ENCODE measurements at regions not wholly inside any gene's neighbourhood (a gene's known extent, or its start where the extent isn't known, plus 50 kb on each side); places are given as distances from the start of the nearest gene placed in this dataset.
"Not testable (repeated sequence)": the region's sequence is repeated elsewhere in the genome, so short reads cannot be mapped to it uniquely, and the experiment has no call there.

DNA sequence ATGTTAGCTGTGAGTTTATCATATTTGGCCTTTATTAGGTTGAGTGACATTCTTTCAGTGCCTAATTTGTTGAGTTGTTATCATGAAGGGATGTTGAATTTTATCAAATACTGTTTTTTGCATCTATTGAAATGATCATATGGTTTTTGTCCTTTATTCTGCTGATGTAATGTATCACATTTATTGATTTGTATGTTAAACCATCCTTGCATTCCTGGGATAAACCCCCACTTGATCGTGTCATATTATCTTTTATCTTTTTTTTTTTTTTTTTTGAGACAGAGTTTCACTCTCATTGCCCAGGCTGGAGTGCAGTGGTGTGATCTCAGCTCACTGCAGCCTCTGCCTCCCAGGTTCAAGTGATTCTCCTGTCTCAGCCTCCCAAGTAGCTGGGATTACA, 51.9 kb upstream of the MFGE8 start:
- DNase-seq = not testable (repeated sequence)

DNA sequence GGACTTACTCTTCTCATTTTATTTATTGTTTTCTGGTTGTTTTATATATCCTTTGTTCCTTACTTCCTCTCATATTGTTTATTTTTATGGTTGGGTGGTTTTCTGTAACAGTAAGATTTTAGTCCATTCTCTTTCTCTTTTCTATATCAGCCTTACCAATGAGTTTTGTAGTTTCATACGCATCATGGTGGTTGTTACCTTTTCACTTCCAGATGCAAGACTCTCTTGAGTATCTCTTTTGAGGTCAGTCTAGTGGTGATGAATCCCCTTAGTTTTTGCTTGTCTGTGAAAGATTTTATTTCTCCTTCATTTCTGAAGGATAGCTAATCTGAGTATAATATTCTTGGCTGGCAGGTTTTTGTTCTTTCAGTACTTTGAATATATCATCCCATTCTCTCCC, 57.1 kb upstream of the MFGE8 start:
- no peak for DNase-seq

DNA sequence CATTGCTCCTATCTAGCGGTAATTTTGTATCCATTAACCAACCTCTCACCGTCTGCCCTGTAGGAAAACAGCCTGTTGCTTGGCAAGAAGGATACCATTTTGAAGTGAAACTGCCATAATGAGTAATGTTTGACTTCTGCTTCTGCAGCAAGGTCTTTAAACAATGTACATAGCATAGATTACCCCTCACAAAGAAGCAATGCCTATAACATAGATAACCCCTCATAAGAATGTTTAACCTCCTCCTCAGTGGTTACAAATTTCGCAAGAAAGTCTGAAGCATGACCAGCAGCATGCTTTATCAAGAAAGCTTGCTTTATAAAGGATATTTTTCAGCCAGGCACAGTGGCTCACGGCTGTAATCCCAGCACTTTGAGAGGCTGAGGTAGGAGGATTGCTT, 61.2 kb upstream of the MFGE8 start:
- no peak for DNase-seq

DNA sequence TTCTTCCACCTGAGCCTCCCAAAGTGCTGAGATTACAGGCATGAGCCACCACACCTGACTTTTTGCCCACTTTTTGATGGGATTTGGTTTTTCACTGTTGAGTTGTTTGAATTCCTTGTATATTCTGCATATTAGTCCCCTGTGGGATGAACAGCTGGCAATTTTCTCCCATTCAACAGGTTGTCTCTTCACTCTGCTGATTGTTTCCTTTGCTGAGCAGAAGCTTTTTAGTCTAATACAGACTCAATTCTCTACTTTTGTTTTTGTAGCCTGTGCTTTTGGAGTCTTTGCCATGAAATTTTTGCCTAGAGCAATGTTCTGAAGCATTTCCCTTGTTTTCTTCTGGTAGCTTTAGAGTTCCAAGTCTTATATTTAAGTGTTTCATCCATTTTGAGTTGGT, 62.7 kb upstream of the MFGE8 start:
- no peak for DNase-seq

DNA sequence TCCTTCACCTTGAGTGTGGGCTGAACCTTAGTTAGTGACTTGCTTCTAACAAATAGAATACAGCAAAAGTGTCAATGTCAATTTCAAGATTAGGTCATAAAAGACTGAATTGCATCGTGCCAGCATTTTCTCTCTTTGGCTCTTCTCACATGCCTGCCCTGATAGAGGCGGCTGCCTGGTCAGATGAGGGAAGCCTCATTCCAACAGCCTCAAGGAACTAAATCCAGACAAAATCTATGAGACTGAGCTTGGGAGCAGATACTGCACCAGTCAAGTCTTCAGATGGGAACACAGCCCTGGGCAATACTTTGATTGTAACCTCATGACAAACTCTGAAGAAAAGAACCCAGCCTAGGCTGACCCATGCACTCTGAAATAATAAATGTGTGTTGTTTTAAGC, 63.5 kb upstream of the MFGE8 start:
- DNase-seq = no peak

DNA sequence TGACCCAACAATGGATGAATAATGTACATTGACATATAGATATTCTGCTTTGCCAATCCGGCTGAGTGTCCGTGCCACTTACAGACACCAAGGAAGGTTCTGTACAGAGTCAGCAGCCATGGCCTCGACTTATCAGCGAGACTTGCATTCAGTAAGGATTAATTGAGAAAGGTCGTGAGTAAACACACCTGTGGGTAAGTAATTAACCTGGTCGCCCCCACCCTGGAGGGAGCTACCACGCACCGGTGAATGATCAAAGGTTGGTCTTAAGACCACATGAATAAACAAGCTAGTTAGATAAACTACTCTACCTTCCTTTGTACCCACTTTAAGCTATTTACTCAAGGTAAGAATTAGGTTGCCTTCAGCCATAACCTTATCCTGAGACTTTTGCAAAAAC, 66.5 kb upstream of the MFGE8 start:
- no peak for DNase-seq

DNA sequence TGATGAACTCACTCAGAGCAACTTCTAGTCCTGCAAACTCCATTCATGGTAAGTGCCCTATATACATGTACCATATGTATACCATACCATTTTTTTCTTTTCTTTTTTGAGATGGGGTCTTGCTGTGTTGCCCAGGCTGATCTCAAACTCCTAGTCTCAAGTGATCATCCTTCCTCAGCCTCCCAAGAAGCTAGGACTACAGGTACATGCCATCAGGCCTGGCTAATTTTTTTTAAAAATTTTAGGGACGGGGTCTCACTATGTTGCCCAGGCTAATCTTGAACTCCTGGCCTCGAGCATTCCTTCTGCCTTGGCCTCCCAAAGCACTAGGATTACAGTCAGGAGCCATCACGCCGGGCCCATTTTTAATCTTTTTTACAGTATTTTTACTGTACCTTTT, 67.3 kb upstream of the MFGE8 start:
- no peak for DNase-seq

DNA sequence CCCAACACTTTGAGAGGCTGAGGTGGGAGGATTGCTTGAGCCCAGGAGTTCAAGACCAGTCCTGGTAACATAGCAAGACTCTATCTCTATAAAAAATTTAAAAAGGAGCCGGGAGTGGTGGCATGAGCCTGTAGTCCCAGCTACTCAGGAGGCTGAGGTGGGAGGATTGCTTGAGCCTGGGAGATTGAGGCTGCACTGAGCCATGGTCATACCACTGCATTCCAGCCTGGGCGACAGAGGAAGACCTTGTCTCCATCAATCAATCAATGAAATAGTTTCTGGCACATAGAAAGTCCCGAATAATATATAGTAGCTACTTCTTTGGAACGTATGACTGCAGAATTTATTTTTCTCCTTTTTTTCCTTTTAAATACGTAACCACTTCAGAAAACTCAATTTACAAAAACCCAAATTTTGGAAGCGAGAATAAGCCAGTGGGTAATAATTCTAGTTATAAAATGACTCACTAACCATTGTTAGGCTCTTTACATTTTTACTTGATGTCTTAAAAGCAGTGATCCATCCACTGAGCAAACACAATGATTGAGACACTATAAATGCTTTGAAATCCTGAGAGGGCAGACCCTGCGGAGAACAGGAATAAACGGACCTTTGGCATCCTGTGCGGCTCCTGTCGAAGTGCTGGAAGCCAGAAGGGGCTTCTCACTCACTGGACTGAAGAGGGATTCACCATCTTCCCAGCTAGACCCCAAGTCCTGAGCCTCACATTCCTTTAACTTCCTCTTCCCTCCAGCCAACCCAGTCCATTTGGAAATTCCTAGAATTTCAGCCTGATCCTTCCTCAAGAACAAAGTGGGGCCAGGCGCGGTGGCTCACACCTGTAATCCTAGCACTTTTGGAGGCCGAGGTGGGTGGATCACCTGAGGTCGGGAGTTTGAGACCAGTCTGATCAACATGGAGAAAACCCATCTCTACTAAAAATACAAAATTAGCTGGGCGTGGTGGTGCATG, 68.4 kb upstream of the MFGE8 start:
- DNase-seq = no peak

DNA sequence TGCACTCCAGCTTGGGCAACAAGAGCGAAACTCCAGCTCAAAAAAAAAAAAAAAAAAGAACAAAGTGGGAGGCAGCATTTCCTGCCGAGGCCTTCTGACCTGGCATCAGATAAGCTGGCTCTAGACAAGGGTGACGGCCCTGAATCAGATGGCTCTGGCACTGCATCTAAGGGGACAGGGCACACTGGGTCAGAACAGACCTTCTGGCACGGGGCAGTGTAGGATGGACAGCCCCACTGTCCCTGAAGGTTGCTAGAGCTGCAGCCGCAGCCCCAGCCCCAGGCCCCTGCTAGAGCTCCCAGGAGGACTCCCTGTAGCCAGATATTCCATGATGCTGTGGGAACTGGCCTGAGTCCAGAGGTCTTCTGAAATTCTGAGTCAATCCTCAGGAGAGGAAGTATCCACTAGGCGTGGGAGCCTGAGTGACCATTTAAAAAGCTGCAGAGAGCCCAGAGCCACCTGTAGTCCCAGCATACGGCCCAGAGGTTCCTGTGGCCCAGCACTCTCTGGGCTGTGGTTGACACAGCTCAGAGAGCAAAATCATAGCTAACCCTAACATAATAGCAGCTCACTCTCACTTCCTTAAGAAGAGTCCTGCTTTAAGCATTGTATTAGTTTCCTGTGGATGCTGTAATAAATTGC, 69.2 kb upstream of the MFGE8 start:
- no peak for DNase-seq

DNA sequence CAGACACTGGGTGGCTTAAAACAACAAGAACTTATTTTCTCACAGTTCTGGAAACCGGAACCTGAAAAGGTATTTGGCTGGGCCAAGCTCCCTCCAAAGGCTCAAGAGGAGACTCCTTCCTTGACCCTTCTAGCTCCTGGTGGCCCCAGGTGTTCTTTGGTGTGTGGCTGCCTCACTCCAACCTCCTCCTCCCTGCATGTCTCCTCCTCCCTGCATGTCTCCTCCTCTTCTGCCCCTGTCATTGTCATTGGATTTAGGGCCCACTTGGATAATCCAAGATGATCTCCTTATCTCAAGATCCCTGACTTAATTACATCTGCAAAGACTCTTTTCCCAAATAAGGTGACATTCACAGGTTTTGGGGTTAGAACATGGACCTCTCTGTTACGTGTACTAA, 69.8 kb upstream of the MFGE8 start:
- DNase-seq = no peak

DNA sequence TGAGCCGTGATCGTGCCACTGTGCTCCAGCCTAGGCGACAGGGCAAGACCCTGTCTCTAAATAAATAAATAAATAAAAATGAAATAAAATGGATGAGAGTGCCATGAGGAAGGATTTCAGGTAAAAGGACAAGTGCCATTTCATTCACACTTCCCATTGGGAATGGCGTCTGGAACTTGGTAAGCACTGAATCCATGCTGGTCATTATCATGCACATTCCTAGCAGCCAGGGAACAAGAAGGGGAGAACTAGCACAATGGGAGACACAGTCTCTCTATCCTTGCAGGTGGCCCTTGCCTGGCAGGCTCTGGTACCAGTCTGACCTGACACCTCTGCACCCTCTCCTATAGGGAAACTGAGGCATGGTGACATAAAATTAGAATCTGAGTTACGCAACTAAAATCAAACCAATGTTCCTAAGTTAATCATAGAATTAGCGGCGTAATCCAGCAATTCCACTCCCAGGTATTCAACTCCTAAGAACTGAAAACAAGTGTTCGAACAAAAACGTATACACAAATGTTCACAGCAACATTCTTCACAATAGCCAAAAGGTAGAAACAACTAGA, 70.8 kb upstream of the MFGE8 start:
- DNase-seq = no peak

DNA sequence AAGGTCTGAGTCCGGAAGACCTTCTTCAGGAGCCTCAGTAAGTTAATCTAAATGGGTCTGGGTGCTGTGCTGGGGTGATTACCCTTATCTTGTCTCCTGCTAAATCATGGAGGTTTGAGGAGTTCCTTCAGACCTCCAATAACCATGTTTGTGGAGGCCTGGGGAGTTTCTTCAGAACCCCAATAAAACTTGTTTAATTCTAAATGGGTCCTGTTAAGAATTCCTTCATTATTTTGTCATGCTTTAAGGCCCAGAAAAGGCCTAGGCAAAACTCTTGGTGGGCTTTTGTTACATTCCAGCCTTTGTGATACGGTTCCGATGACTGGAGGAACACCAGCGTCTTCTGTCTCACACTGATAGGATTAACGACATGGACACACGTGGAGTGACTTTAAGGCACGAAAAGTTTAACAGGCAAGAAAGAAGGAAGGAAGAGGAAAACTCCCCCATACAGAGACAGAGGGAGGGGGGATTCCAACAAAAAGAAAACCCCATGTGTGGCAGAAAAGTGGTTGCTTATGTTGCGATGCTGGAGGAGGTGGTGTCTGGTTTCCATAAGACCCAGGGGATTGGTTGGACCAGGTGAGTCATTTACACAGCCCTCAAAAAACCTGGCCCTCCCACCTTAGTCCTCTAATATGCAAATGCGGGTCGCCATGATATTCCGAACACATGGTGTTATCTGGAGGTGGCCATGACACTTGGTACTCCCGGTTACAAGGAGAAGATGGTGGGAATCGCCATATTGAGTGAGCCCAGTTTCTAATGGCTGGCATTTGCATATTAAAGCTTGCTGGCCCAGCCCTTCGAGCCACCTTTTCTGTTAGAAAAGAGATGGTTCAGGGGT, 72.6 kb upstream of the MFGE8 start:
- DNase-seq = no peak

DNA sequence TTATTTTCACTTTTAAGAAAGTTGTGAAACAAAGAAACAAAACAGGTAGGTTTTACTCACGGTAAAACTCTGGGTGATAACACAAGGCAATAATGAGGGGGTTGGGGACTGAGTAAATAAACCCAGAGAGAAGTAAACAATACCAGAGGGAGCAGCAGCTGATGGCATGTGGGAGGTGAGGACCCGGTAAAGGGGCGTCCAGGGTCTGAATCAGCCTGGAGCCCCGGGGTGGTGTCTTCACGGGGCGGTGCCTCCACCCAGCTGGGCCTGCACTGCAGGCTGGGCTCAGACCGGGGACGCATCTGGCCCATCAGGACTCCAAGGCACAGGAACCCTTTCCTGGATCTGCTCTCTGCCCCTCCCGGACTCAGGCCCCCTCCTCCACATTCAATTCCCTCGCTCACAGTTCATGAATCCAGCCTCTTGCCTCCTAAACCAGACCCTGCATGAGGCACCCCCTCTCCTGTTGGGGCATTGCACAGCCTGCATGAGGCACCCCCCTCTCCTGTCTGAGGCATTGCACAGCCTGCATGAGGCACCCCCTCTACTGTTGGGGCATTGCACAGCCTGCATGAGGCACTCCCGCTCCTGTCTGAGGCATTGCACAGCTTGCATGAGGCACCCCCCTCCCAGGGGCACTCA, 73.9 kb upstream of the MFGE8 start:
- DNase-seq = no peak

DNA sequence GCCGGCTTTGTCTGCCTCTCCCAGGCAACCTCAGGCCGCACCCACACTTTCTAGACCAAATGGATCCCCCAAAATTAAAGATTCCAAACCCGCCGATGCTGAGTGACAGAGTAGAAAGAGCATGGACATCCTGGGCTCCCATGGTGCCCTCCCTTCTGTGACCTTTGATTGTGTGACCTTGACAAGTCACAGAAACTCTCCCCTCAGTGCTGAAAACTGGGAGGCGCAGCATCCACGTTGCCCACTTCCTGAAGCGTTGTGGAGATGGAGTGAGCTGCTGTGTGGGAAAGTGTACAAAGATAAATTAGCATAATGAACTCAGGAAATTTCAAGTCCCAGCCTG, 74.4 kb upstream of the MFGE8 start:
- no peak for DNase-seq

DNA sequence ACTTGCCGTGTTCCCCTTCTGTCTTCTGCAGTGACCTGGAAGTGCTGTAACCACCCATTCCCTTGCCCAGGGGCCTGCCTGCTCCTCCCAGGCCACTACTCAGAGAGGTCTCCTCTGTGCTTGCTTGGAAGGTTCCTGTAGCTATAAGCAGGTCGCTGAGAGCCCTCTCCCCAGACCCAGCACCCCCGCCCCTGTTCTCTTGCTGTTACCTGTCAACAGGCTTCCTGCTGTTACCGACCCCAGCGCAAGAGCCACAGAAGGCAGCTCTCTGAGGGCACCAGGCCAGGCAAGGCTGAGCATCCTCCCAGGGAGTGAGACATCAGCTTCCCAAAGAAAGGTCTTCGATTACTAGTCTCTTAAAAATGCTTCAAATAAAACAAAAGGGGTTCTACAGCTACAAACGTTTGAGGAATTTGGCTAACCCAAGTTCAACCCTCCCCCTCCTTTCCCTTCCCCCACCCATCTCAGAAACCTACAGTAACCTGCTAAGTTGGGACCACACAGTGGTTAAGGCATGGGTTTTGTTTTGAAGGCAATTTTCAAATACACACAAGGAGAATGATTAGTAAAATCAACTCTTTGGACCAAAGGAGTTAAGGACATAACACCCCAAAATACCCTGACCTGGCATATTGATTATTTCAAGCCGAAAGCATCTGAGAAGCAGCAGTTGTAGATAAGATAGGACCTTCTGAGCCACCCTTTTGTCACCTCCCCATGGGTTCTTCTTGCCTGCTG, 74.9 kb upstream of the MFGE8 start:
- DNase-seq = no peak

DNA sequence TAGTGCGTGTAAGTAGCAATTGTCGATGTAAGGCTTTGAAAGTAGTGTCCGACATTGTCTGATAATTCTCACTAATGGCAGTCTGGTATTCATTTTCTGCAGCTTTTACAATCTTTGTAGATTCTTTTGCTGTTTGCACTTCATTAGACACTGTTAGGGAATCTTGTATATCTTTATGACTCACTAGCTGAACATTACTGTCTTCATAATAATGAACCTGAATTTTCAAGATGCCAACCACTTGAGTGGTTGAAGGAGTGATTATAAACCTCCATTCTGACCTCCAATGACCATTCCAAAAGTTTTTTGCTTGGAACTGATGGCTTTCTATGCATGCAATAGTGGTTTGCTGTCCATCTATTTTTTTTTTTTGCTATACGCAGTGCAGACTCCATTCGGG, 76.4 kb upstream of the MFGE8 start:
- DNase-seq = no peak

DNA sequence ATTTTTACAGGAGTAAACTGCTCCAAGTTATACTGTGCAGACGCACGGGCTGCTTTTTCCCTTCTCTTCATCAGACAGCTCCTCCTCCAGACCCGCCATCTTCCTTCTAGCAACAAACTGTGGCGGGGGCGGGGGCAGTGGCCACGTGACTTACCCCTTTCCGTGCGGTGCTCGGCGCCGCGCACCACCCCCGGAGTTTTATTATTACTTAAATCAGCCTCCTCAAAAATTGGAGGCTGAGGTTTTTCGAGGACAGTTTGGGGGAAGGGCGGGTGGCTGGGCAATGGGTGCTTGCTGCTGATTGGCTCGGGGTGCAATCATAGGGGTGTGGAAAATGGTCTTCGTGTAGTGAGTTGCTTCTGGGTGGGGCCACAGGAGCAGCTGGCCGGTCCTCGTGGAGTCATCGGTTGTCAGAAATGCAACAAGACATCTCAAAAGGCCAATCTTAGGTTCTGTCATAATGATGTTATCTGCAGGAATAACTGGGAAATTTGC, 77.1 kb upstream of the MFGE8 start:
- no peak for DNase-seq

DNA sequence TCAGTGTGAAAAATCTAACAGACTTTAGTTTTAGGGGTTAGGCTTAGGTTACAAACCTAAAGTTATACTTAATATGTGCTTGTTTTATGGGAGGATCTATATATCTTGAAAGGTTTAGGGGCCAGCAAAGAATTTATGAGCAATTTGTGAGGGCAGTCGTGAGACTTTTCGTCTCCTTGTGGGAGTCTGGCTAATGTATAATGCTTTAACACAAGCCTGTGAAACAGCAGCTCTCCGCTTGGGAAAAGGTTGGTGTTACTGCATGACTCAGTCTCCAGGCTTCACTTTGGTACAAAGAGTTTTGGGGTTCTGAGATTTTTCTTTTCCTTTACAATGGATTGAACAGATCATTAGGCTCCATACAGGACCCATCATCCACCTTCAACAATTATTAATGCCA, 79.0 kb upstream of the MFGE8 start:
- DNase-seq = no peak

DNA sequence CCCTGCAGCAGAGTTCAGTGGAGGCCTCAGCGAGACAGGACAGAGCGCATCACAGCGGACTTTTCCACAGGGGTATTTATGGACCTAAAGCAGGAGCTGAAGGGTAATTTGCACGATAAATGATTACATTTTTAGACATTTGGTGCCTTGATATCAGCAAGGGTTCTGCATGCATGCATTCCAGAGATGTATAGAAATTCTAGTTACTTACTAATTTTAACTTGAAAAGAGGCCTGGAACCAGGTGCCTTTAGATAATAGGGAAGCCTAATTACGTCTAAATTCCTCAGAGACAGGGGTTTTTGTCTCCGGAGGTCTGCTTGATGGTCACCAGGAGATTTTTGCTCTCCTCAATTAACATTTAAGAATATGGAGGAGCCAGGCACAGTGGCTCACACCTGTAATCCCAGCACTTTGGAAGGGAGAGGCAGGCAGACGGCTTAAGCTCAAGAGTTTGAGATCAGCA, 79.8 kb upstream of the MFGE8 start:
- DNase-seq = no peak

DNA sequence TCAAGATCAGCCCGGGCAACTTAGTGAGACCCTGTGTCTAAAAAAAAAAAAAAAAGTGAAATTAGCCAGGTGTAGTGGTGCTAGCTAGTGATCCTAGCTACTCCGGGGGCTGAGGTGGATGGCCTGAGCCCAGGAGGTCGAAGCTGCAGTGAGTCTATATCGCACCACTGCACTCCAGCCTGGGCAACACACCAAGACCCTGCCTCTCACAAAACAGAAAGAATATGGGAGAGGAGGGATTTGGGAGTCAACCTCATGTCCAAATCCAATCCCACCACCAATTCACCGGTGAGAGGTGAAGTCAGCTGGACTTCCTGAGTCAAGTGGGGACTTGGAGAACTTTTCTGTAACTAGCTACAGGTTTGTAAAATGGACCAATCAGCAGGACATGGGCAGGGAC, 80.5 kb upstream of the MFGE8 start:
- DNase-seq = no peak

DNA sequence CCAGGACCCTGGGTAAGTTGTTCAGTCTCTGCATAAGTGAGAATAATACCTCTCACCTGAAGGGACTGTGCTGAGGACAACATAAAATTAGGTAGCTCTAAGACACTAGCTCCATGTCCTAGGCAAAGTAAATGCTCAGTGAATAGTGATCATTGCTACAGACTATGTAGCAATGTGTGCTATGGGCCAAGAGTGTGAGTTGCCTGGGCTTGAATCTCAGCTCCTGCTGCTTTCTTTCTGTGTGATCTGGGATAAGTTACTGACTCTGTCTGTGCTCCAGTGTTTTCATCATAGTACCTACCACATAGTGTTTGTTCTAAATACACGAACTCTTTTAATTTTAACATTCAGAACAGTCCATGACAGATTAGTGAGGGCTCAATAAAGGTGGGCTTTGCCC, 81.1 kb upstream of the MFGE8 start:
- no peak for DNase-seq

DNA sequence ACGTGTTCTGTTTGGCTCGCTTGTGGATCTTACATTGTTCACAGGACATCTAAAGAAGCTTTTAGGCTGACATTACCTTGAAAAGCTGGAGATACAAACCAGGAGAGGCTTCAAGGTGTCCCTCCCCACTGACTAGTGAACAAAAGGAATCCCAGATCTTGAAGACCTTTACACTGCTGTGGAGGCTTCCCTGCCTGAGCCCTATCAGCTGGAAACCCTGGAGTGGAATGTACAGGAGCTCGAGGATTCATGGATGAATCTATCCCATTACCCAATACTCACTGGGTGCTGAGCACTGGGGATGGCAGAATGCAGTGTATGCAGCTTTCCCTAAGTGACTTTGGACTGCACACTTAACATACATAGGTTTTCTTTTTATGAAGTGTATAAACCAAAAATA, 82.3 kb upstream of the MFGE8 start:
- no peak for DNase-seq
